IPS-NIHi7 (cell line): ENCODE measurements at regions not wholly inside any gene's neighbourhood (a gene's known extent, or its start where the extent isn't known, plus 50 kb on each side); places are given as distances from the start of the nearest gene placed in this dataset.
A peak's percentile ranks its signal among the peaks of the same experiment; 100 is the strongest.

Experiments
- DNase-seq: peaks from one replicate; pipeline ENCODE4 v3.0.0; 2012; ENCODE audit warnings: mixed read lengths; ENCODE audit errors: extremely low spot score

DNA sequence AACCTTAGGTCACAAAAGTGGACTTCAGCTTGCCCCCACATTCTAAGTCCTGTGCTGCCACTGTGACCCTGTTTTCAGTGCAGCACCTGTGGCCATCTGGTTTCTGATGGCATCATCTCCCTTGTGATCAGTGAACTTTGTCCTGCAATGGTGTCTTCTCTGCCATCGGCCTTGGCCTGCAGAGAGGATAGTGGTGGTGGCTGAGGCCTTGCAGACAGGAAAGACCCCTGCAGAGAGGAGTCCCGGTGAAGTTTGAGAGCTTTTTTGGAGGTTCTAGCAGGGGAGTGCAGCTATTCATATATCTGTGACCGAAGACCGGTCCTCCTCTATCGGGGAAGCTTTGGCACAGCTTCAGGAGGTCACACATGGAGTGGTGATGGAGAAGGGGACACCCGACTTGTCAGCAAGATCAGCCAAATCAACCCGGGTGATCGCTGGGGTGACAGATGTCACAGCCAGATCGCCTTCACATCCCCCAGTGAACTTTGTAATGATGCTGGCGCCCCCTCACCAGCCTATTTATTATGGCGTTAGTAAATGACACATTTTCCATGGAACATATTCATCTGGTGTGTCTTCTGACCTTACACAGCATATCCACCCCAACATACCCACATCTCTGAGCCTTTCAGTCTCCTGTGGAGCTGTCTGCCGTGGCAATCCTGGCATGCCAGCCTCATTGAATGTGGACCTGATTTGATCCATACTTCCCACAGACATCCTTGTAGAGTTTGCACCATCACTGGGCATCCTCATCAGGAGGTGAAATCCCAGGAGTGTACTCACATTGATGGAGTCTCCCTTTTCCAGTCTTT, 136.1 kb downstream of the PAPOLA start:
- peak; percentile 7 for DNase-seq

DNA sequence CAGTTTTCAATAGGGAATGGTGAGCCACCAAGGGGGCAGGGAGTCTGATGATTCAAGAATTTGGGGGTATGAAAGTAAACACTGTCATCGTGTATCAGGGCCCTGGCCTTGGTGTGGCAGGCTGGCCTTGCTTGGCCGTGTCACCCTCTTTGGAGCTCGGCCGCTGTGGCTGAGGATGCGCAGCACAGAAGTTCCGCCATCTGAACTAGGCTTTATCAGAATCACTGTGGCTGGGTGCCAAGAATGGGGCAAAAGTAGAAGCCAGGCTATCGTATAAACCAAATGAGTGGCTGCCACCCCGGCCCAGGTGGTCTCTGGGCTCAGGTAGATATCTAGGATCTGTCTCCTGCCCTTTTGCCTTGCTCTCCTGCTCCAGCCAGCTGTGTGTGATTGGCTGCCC, 137.4 kb downstream of the PAPOLA start:
- DNase-seq = peak; percentile 5

GRCh38 chr14:96648506-96649326, 146.5 kb downstream of the PAPOLA start:
- DNase-seq = peak; percentile 9

- peak; percentile 3 for DNase-seq
Observed at GRCh38 chr14:96649327-96649601, 147.1 kb downstream of the PAPOLA start.

DNA sequence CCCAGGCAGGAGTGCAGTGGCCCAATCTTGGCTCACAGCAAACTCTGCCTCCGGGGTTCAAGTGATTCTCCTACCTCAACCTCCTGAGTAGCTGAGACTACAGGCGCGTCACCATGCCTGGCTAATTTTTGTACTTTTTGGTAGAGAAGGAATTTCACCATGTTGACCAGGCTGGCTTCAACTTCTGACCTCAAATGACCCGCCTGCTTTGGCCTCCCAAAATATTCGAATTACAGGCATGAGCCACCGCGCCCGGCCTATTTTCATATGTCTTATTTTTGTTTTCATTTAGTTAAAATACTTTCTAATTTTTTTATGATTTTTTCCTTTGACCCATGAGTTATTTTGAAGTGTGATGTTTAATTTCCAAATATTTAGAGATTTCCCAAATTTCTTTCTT, 143.6 kb upstream of the VRK1 start:
- DNase-seq = no peak

- peak; percentile 3 for DNase-seq
Observed at GRCh38 chr14:96658611-96659010, 138.6 kb upstream of the VRK1 start.

- DNase-seq = no peak
Observed at GRCh38 chr14:96660123-96660522, 137.1 kb upstream of the VRK1 start.

DNA sequence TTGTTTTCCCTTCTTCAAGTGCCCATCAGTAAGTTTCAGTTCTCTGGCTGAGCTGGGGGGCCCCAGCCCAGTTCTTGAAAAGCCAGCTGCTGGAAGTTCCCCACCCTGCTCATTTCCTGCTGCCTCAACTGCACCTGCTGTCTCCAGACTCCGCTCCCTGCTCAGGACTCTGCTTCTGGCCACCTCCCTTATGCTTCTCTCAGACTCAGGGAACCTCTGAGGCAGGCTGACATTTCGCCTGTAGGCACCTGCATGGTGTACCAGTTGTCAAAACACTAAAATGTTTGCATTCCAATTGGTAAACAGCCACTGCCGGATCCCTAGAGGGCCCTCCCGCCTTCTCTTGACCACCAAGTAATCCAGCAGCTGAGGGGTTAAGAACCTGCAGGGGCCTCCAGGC, 136.5 kb upstream of the VRK1 start:
- no peak for DNase-seq

GRCh38 chr14:96661244-96661969, 135.8 kb upstream of the VRK1 start:
- no peak for DNase-seq

GRCh38 chr14:96662116-96662970, 134.8 kb upstream of the VRK1 start:
- peak; percentile 5 for DNase-seq

DNA sequence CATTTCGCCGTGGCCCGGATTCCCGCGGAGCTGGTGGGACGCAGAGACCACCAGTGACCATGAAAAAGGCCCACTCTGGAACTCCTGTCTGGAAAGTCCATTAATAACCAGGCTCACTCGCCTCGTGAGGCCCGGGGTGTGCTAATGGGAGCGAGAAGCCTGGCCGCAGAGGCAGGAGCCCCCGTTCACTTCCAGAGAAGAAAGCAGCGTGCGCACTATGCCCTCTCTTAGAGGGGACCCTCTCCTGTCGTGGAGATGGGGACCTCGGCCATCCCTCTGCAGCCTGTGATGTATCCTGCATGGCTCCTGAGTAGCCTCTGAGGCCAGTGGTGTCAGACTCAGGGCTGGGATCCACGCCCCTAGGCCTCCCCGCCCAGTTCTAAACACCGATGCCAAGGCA, 134.1 kb upstream of the VRK1 start:
- DNase-seq = no peak

DNA sequence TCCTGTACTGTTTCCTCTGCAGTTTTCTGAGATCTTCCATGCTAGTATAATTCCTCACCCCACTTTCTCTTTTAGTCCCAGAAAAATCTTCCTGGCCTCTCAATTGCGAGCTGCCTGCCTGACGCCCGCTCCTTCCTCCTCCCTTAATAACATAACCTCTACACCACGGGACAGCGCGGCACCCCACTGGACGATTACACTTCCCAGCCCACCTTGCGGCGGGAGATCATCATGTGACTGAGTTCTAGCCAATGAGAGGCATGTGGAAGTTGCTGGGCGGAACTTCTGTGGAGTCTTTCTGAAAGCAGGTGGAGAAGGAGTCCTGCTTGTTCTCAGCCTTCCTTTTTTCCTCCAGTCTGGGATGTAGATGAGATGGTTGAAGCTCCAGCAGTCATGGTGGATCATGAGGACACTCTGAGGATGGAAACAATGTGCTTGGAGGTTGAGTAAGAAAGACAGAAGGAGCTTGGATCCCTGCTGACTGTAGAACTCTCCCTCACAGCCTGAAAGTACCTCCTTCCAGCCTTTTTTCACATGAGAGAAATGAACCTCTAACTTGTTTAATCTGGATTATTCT, 133.6 kb upstream of the VRK1 start:
- DNase-seq = no peak

GRCh38 chr14:96666088-96666487, 131.1 kb upstream of the VRK1 start:
- DNase-seq = no peak

- DNase-seq = no peak
Observed at GRCh38 chr14:96670391-96670790, 126.8 kb upstream of the VRK1 start.

DNA sequence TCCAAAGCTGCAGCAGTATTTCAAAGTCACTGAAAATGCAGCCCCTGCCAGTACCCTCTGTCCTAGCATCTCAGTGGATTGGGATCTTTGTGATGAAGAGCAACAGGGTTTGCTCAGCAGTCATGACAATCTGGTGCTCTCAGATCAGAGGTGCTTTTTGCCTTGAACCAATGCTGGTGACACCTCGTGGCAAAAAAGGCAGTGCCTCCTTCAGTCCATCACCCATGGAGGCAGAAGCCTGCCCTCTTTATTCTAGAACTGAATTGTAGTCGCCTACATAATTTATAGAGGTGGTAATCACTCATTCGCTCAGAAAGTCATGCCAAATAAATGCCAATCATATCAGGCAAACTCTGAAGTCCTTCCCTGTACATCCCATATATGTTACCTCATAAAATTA, 126.0 kb upstream of the VRK1 start:
- no peak for DNase-seq

DNA sequence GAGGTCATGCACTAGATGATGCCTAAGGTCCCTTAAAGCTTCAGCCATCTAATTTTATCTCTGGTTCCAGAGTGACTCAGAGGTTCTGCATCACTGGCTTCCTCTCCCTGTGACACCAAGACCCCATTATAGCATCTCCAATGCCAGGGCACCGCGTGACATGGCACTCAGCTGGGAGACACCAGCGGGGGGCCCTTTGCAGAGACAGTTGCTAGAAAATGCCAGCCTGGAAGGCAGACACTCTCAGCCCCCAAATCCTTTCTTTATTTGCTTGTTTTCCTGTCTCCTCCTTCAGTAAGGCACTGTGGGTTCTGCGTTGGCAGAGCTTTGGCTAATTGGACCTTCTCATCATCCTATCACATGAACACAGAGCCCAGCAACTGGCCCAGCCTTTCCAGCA, 123.5 kb upstream of the VRK1 start:
- DNase-seq = no peak

GRCh38 chr14:96674121-96674520, 123.1 kb upstream of the VRK1 start:
- no peak for DNase-seq

DNA sequence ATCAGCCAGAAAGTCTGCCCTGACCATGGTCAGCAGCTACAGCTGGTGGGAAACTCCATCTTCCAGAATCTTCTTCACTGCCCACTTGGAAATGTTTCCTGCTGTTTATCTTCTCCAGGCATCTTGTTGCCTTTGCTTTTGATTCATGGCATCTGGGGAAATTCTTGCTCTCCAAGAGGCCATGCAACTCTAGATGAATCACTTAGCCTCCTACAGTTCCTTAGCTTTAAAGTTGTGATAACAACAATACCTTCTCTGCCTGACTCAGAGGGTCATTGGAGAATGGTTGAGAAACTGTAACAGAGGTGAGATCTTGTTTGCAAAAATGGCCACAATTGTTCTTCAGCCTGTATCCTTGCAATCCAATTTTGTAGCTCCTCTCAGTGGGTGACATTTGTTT, 121.0 kb upstream of the VRK1 start:
- DNase-seq = no peak

DNA sequence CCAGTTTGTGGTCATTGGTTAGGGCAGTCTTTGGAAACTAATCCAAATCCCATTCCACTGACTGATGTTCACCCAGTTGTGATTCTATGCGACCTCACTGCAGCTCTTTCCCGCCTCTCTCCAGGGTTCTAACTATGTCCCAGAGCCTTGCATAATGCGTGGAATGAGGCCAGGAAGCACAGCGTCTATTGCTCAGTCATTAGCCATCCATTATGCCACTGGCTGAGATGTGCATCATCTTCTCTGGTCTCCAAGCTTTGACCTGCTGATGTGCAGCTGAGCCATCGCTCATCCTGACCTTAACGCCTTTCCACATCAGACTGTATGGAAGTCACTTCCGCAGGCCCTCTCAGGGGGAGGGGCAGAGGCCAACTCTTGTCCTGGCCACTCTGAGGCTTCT, 115.4 kb upstream of the VRK1 start:
- no peak for DNase-seq

- DNase-seq = no peak
Observed at GRCh38 chr14:96682401-96682800, 114.8 kb upstream of the VRK1 start.

GRCh38 chr14:96683562-96684289, 113.5 kb upstream of the VRK1 start:
- no peak for DNase-seq
